8988T (cell line): ENCODE measurements at regions not wholly inside any gene's neighbourhood (a gene's known extent, or its start where the extent isn't known, plus 50 kb on each side); places are given as distances from the start of the nearest gene placed in this dataset.

ENCODE experiments used
- DNase-seq: peaks from one replicate; pipeline ENCODE4 v3.0.0; 2011

DNA sequence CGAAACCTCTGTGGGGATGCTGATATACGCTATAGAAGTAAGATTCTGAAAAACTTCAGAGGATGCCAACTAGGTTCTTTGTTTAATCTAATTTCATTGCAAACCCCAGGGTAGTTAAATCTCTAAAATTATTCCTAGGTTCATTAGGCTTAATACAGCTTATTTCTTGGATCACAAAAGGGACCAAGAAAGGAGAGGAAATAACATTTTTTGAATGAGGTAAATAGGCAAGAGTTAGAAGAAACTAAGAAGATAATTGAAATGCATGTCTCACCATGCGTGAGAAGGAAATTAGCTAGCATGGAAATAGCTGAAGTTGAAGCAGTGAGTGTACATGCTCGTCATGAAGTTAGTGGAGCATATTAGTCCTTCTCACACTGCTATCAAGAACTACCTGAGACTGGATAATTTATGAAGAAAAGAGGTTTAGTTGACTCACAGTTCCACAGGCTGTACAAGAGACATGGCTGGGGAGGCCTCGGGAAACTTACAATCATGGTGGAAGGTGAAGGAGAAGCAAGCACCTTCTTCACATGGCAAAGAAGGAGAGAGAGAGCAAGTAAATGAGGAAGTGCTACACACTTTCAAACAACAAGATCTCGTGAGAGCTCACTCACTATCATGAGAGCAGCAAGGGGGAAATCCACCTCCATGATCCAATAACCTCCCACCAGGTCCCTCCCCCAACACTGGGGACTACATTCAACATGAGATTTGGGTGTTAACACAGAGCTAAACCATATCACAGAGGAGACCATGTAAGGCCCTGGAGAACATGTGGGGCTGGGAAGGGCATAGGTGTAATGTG, 125.1 kb upstream of the OSMR start:
- no peak for DNase-seq

GRCh38 chr5:38722918-38723317, 122.9 kb upstream of the OSMR start:
- no peak for DNase-seq

GRCh38 chr5:38723426-38723825, 122.4 kb upstream of the OSMR start:
- DNase-seq: no peak

- DNase-seq: no peak
Measured at GRCh38 chr5:38724301-38725030, 121.3 kb upstream of the OSMR start.

- DNase-seq: no peak
Measured at GRCh38 chr5:38725371-38725865, 120.4 kb upstream of the OSMR start.

GRCh38 chr5:38726279-38726678, 119.5 kb upstream of the OSMR start:
- DNase-seq: no peak

GRCh38 chr5:38728029-38728428, 117.8 kb upstream of the OSMR start:
- no peak for DNase-seq

DNA sequence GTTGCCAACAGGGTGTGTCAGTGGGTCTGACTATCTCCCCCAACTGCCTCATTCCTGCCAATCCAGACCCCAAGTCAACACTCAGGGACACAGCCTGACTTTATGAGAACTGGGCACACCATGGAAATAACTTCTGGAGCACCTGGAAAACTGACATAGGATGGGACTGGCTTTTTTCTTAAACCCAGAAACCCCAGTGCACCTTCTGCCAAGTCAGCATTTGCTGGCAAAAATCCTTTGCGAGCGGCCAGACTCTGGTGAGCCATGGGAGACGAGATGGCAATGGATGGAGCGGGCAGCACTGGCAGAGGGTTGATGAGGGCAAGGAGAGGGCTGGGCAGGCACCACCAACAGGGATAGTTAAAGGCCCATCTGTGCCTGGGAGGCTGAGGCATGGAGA, 114.4 kb upstream of the OSMR start:
- DNase-seq: no peak

DNA sequence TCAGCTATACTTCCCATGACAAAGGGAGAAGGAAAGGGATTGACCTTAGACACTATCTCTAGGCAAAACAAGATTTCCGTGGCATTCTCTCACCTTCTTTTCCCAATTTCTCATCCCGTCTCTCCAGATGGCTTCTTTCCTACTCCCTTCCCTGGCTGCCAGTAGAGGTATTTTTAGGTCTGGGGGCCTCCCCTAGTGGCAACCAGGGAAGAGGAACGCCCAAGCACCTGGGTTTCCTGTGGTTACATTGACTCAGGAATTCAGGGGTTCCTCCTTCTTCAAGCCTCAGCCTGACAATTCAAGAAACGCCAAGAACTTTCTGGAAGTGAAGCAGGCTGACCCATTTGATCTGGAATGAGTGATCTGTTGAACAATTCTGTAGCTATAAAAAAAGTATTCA, 111.5 kb upstream of the OSMR start:
- DNase-seq: no peak

DNA sequence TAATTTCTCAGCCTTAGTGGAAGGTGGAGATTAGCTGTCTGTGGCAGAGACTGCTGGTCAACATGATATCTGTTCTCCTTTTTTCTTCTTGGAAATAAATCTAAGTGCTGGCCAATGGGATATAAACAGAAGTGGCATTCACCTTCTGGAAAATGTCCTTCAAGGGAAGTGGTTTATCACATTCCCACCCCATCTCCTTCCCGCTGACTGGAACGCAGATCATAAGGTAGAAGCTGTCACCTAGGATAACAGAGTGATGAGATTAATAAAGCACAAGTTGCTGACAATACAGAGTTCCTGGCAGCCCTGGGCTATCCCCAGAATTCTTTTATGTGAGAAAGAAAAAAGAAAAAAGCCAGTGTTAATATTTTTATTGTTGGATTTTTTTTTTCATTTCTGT, 109.7 kb upstream of the OSMR start:
- no peak for DNase-seq

- DNase-seq: no peak
Measured at GRCh38 chr5:38737976-38738375, 107.8 kb upstream of the OSMR start.

DNA sequence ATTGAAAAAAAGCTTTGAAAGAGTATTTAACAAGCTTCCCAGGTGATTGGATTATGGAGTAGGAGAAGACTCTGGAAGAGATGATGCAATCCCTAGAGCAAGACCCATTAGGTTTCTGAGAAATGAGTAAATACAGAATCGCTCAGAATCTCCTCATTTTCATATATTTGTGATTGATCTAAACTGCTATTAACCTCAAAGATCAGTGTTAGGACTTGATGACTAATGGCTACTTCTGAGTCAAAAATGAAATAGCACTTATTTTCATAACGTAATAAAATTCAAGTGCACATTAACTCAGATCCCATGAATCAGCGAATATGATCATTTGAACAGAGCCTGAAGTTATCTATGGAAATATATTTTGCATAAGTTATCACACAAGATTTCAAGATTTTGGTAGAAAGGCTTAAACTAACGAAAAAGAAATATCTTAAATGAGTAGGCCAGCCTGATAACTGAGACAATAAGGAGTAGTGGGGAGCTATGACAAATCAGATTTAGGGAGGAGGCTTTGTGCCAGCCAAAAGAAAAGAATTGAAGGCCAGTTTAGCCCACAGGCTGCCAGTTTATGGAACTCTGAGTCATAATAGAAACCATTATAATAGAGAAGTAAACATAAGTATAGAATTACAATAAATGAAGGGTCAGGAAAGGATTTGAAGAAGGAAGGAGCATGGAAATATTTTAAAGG, 106.7 kb upstream of the OSMR start:
- no peak for DNase-seq

GRCh38 chr5:38739705-38740045, 106.1 kb upstream of the OSMR start:
- no peak for DNase-seq

- no peak for DNase-seq
Measured at GRCh38 chr5:38742821-38743220, 103.0 kb upstream of the OSMR start.

GRCh38 chr5:38743562-38743961, 102.2 kb upstream of the OSMR start:
- no peak for DNase-seq

DNA sequence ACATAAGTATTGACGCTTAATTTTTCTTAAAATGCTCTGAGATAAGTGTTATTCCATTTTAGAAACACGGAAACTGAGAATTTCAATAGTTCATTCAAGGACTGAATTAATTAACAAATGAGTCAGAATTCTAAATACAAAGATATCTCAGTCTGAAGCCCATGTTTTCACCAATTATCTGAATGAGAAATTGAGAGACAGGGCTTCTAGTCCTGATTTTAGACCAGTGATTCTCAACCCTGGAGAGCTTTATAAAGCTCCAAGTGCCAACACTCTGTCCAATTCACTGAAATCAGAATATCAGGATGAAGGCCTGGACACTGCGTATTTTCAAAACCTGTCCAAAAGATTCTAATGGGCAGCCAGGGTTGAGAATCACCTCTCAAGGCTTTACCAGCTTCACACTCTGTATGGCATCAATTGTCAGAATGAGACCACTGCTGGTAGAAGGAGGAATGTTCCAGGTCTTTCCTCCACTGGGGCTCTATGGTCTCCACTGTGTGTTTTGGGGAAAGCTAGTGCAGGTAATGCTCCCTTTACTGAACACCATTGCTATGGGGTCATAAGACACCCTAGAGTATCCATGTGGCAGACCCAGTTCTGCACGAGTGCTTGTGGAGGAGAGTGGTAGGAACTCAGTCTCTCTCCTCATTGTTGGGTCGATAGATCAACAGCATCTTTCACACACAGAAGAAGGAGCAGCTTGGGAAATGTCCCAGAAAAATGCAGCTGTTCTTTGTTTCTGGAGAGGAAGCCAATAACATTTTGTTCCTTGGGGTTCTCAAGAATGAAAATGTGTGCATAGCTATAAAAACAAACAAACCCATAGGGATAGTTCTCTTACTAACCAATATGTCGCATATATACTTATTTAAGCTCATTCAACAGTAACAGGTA, 99.7 kb upstream of the OSMR start:
- DNase-seq: no peak

DNA sequence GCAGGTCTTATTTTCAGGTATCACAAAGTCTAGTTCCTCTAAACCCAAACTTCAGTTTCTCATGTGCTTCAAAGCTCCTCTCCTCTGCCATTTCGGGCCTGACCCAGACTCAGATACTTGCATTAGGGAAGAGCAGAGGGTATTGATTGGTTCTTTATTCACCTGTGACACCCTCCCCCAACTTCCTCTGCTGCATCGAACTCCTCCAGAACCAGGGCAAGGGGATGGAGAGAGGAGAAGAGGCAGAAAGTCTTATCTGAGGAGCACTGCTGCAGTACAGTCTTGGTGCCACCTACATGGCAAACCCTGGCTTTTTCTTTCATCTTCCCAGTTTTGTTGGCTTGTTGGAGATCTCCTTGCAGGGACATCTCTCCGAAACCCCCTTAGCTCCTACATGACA, 96.0 kb upstream of the OSMR start:
- no peak for DNase-seq

DNA sequence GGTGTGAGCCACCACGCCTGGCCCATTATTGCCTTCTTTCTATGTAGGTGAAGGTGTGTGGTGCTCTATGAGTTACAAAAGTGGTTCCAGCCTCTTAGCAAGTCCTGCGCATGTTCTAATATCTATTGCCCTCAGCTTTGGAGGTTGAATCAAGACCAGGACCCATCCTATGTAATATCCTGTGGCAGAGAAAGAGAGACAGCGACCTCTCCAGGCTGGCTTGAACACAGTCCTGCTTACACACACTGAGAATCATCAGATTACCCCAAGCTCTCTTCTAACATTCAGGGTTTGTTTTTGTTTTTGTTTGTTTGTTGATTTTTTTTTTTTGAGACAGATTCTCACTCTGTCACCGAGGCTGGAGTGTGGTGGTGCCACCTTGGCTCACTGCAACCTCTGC, 94.7 kb upstream of the OSMR start:
- DNase-seq: no peak

- no peak for DNase-seq
Measured at GRCh38 chr5:38752012-38752536, 93.7 kb upstream of the OSMR start.

GRCh38 chr5:38752622-38753021, 93.2 kb upstream of the OSMR start:
- no peak for DNase-seq

- DNase-seq: no peak
Measured at GRCh38 chr5:38753141-38753540, 92.7 kb upstream of the OSMR start.

DNA sequence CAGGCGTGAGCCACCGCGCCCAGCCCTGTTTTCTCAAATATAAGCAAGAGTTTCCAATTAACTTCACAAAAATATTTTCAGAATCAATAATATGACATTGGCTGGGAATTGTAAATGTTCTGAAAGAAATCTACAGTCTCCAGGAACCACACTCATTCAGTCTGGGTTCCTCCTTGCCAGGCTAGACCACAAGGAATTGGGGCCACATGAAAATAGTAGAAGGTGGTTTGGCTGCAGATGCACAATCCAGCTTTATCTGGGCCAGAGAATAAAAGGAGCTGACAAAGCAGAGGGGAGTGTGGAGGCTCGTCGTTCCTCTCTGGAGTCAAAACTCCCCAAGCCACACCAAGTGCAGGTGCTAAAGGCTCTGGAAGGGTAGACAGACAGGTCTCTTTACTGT, 92.0 kb upstream of the OSMR start:
- no peak for DNase-seq

DNA sequence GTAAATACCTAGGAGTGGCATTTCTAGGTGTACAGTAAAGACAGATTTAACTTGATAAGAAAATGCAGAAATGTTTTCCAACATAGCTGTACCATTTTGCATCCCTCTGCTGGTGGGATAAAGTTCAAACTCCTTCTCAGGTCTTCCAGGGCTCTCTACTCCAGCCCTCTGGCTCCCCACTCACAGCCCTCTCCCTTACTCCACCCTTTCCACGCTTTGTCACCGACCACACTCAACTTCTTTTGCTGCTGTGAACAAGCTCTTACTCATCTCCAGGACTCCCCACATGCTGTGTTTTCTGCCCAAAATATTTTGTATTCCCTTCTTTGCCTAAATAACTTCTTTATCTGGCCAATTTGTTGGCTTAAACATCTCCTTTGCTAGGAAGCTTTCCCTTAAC, 90.6 kb upstream of the OSMR start:
- DNase-seq: no peak
